ENCODE measurements at regions not wholly inside any gene's neighbourhood (a gene's known extent, or its start where the extent isn't known, plus 50 kb on each side); places are given as distances from the start of the nearest gene placed in this dataset.

DNA sequence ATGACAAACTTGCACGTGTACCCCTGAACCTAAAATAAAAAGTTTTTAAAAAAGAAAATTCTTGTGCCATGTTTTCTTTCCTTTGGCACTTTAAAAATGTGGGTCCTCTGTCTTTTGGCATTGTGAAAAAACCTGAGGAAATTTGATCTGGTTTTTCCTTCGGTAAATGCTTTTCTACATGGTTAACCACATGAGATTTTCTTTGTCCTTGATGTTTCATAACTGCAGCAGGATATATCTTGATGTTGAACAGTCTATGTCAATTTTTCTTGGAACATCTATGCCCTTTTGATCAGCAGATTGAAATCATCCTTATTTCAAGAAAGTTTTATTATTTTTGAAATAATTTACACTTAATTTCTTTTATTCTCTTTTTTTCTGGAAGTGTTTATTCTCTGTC, 109.1 kb downstream of the TMEM17 start:
- TF ChIP-seq, protein P1, sequence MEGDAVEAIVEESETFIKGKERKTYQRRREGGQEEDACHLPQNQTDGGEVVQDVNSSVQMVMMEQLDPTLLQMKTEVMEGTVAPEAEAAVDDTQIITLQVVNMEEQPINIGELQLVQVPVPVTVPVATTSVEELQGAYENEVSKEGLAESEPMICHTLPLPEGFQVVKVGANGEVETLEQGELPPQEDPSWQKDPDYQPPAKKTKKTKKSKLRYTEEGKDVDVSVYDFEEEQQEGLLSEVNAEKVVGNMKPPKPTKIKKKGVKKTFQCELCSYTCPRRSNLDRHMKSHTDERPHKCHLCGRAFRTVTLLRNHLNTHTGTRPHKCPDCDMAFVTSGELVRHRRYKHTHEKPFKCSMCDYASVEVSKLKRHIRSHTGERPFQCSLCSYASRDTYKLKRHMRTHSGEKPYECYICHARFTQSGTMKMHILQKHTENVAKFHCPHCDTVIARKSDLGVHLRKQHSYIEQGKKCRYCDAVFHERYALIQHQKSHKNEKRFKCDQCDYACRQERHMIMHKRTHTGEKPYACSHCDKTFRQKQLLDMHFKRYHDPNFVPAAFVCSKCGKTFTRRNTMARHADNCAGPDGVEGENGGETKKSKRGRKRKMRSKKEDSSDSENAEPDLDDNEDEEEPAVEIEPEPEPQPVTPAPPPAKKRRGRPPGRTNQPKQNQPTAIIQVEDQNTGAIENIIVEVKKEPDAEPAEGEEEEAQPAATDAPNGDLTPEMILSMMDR (IDR thresholded peaks at IDR 0.05), result no peak
- TF ChIP-seq EZH2phosphoT487 (IDR thresholded peaks at IDR 0.05), result no peak
